Activated B cell treated with CpG ODN at 0.5 μM for 24 hours (primary cell): ENCODE measurements at regions not wholly inside any gene's neighbourhood (a gene's known extent, or its start where the extent isn't known, plus 50 kb on each side); places are given as distances from the start of the nearest gene placed in this dataset.

Experiments
- ATAC-seq: fragments of 200-7000 bp; cut with Tn5 transposase; one replicate; pipeline ENCODE4 v1.10.0; 2021; ENCODE audit warnings: low read depth, mild to moderate bottlenecking, moderate library complexity
- CTCF ChIA-PET: fragments of 350-600 bp; sonication (Branson Sonifier 250); formaldehyde crosslinking; loops from one replicate; lab custom pipeline; 2021; ENCODE audit warnings: antibody characterized with exemption; lab: Charles Lee
- POLR2A ChIA-PET: fragments of 350-600 bp; sonication (Branson Sonifier 250); formaldehyde crosslinking; loops from one replicate; lab custom pipeline; 2021; ENCODE audit warnings: antibody characterized with exemption; lab: Charles Lee
- DNase-seq: peaks from one replicate; pipeline ENCODE4 v3.0.0; 2022
- H3K27ac Mint-ChIP-seq: one replicate; pipeline ENCODE4 v1.8.0; 2020; ENCODE audit warnings: mixed read lengths
- H3K27me3 Mint-ChIP-seq: one replicate; pipeline ENCODE4 v1.8.0; 2021; ENCODE audit warnings: mixed read lengths
- H3K36me3 Mint-ChIP-seq: one replicate; pipeline ENCODE4 v1.8.0; 2021; ENCODE audit warnings: low read depth, mixed read lengths
- H3K4me1 Mint-ChIP-seq: one replicate; pipeline ENCODE4 v1.8.0; 2021; ENCODE audit warnings: mixed read lengths
- H3K4me3 Mint-ChIP-seq: one replicate; pipeline ENCODE4 v1.8.0; 2020; ENCODE audit warnings: mild to moderate bottlenecking, mixed read lengths
- H3K9me3 Mint-ChIP-seq: one replicate; pipeline ENCODE4 v1.8.0; 2020; ENCODE audit warnings: mixed read lengths
- intact Hi-C: fragments of 100-400 bp; cut with micrococcal nuclease; formaldehyde crosslinking; loops from one replicate; pipeline ENCODE4 v1.15.1; 2024
- TF ChIP-seq, protein P1 (sequence below): fragments of 200-600 bp; IDR thresholded peaks from one replicate; pipeline ENCODE4 v1.8.0; 2022; ENCODE audit warnings: antibody characterized with exemption, mild to moderate bottlenecking

DNA sequence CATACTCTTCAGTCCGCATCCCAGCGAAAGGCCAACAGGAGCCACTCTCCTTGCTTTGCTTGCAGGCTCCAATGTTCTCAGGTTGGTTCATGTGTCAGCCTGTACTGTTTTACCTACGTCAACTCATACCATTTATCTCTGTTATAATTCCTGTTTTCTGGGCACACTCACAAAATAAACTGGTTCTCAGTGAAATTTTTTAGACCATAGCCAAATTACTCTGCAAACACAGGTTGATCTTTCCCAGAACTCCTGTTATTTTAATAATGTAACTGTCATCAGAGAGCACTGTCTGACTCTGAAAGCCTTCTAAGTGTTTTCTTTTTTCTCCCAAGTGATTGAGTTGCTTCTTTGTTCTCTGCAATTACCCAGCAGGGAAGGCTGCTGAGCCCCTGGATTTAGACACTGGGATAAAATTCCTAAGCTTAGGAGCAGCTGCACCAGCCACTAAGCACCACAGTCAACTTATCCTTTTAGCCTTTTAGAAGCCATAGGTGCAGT, 111.6 kb upstream of the PIEZO2 start:
- TF ChIP-seq, protein P1, sequence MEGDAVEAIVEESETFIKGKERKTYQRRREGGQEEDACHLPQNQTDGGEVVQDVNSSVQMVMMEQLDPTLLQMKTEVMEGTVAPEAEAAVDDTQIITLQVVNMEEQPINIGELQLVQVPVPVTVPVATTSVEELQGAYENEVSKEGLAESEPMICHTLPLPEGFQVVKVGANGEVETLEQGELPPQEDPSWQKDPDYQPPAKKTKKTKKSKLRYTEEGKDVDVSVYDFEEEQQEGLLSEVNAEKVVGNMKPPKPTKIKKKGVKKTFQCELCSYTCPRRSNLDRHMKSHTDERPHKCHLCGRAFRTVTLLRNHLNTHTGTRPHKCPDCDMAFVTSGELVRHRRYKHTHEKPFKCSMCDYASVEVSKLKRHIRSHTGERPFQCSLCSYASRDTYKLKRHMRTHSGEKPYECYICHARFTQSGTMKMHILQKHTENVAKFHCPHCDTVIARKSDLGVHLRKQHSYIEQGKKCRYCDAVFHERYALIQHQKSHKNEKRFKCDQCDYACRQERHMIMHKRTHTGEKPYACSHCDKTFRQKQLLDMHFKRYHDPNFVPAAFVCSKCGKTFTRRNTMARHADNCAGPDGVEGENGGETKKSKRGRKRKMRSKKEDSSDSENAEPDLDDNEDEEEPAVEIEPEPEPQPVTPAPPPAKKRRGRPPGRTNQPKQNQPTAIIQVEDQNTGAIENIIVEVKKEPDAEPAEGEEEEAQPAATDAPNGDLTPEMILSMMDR, result no peak
- Mint-ChIP-seq H3K27ac (no peak overlapping the region), H3K4me3 (no peak overlapping the region), H3K4me1 (no peaks in the 10 kb centered on the region), H3K9me3 (peaks cover 9% of the 10 kb centered on the region), H3K36me3 (no peaks in the 10 kb centered on the region), H3K27me3 (no peaks in the 10 kb centered on the region)
- CTCF ChIA-PET, result no interaction called here
- ATAC-seq, result no peak
- POLR2A ChIA-PET, result no interaction called here
- intact Hi-C loops, result no loop called here
- DNase-seq, result no peak

DNA sequence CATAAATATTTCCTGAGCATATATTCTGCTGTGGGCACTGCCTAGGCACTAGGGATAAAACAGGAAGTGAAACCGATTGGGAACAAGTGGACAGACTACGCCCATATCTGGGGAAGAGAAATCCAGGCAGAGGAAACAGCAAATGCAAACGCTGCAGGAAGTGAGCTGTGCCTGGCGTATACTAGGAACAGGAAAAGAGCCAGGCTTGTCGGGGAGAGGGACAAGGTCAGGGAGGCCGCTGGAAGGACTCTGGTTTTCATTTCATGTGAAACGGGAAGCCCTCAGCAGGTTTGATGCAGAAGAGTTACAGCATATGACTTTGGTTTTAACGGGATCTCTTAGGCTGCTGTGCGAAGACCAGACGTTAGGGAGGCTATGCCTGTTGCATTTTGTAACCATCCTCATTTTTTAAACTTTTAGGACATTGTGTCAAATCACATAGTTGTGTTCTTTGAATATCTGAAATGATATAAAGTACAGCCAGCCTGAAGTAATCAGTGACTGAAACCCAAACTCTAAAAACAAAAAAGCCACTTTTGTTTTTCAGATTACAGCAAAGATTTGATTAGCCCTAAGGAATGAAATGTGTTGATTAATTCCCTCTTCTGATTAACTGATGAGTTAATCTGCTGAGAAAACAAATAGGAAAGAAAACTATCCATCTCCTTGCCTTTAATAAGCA, 110.2 kb upstream of the PIEZO2 start:
- Mint-ChIP-seq H3K27me3 (no peaks in the 10 kb centered on the region), H3K27ac (no peak overlapping the region), H3K4me3 (no peak overlapping the region), H3K9me3 (peaks cover 9% of the 10 kb centered on the region), H3K4me1 (no peaks in the 10 kb centered on the region), H3K36me3 (no peaks in the 10 kb centered on the region)
- intact Hi-C loops, result no loop called here
- ATAC-seq, result no peak
- no peak for DNase-seq
- ChIA-PET CTCF (no interaction called here), POLR2A (no interaction called here)
- TF ChIP-seq, protein P1, result no peak

DNA sequence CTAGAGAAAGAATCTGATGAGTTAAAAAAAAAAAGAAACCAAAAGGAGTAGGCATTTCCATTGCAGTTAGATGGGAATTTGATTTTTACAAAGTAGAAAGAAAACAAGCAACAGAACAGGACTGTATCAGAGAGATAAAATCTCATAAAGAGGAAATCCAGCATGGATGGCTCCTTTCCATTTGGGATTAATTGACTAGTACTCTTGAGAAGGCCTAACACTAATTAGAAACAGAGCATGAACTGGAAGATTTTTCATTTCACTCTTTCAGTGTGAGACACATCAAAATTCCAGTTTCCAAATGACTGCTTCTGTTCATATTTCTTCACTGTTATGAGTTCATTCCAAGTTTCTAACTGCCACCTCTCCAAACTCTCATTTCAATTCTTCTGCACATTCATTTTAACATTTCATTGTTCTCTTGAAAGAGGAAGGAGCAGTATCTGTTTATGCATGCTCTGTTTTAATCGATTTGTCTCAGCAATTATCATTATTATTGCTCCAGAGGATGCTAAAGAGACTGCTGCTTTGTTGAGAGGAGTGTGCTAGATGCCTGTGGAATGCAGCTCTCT, 108.8 kb upstream of the PIEZO2 start:
- H3K9me3 Mint-ChIP-seq, result peaks cover 4% of the 10 kb centered on the region
- DNase-seq, result no peak
- ChIA-PET CTCF (no interaction called here), POLR2A (no interaction called here)
- no peak overlapping the region for H3K4me3 Mint-ChIP-seq
- ATAC-seq, result no peak
- H3K4me1 Mint-ChIP-seq, result no peaks in the 10 kb centered on the region
- intact Hi-C loops, result no loop called here
- TF ChIP-seq, protein P1, result no peak
- H3K27me3 Mint-ChIP-seq, result no peaks in the 10 kb centered on the region
- H3K36me3 Mint-ChIP-seq, result no peaks in the 10 kb centered on the region
- H3K27ac Mint-ChIP-seq, result no peak overlapping the region

- no peaks in the 10 kb centered on the region for H3K27me3 Mint-ChIP-seq
- no peaks in the 10 kb centered on the region for H3K36me3 Mint-ChIP-seq
- intact Hi-C loops, result no loop called here
- H3K9me3 Mint-ChIP-seq, result no peaks in the 10 kb centered on the region
- CTCF ChIA-PET, result no interaction called here
- no peak overlapping the region for H3K4me3 Mint-ChIP-seq
- H3K27ac Mint-ChIP-seq, result no peak overlapping the region
- ATAC-seq, result no peak
- no peaks in the 10 kb centered on the region for H3K4me1 Mint-ChIP-seq
- POLR2A ChIA-PET, result no interaction called here
- TF ChIP-seq, protein P1, result no peak
- DNase-seq, result no peak
These were observed 106.9 kb upstream of the PIEZO2 start for GRCh38 chr18:11256251-11256650.

GRCh38 chr18:11251891-11252270, 102.5 kb upstream of the PIEZO2 start:
- H3K27me3 Mint-ChIP-seq, result no peaks in the 10 kb centered on the region
- no peak for DNase-seq
- no peaks in the 10 kb centered on the region for H3K9me3 Mint-ChIP-seq
- no peaks in the 10 kb centered on the region for H3K36me3 Mint-ChIP-seq
- H3K27ac Mint-ChIP-seq, result no peak overlapping the region
- POLR2A ChIA-PET, result no interaction called here
- intact Hi-C loops, result no loop called here
- CTCF ChIA-PET, result no interaction called here
- no peak overlapping the region for H3K4me3 Mint-ChIP-seq
- no peak for ATAC-seq
- no peaks in the 10 kb centered on the region for H3K4me1 Mint-ChIP-seq
- TF ChIP-seq, protein P1, result no peak
